GM12878 (cell line): ENCODE measurements at regions not wholly inside any gene's neighbourhood (a gene's known extent, or its start where the extent isn't known, plus 50 kb on each side); places are given as distances from the start of the nearest gene placed in this dataset.

Experiments
- ATAC-seq: fragments of 200-7000 bp; cut with Tn5 transposase; 3 replicates; pipeline ENCODE4 v1.9.1; 2020; ENCODE audit warnings: mild to moderate bottlenecking, moderate library complexity
- BruUV-seq: library from RNA; stranded (reverse); fragments of 400-500 nt; replicated peaks from 2 replicates; lab custom pipeline; 2021; lab: Mats Ljungman, UMichigan
- CTCF ChIA-PET: fragments of 300-600 bp; sonication (Branson Sonifier 250); formaldehyde crosslinking; extraction: SDS; loops from one replicate; lab custom pipeline; 2021; ENCODE audit warnings: inconsistent platforms; lab: Yijun Ruan, JAX
- POLR2A ChIA-PET: fragments of 350-600 bp; formaldehyde crosslinking; extraction: SDS; loops from one replicate; lab custom pipeline; 2021; ENCODE audit warnings: inconsistent platforms; lab: Charles Lee
- RAD21 ChIA-PET: fragments of 300-600 bp; sonication (Branson Sonifier 250); formaldehyde crosslinking; loops from one replicate; lab custom pipeline; 2023; ENCODE audit warnings: antibody characterized with exemption; ENCODE audit not compliant: unreplicated experiment; lab: Charles Lee
- SMC1A ChIA-PET: fragments of 300-600 bp; sonication (Branson Sonifier 250); formaldehyde crosslinking; loops from one replicate; lab custom pipeline; 2023; ENCODE audit not compliant: unreplicated experiment, uncharacterized antibody; lab: Charles Lee
- DNase-seq: peaks from one replicate; pipeline ENCODE4 v3.0.0-alpha.2; 2011; ENCODE audit warnings: low read depth, low spot score
- FAIRE-seq: peaks from 3 replicates; lab custom pipeline; 2011; peaks lifted over from hg19 to GRCh38; lab: Jason Lieb, UNC
- H2AFZ ChIP-seq: 2 replicates; pipeline ENCODE4 v1.6.0; 2011; ENCODE audit warnings: low read depth, low read length, control low read depth; ENCODE audit not compliant: control insufficient read depth
- H3K27ac ChIP-seq: 2 replicates; pipeline ENCODE4 v1.5.1; 2011; ENCODE audit warnings: control low read depth; ENCODE audit not compliant: control insufficient read depth, insufficient read depth
- H3K27me3 ChIP-seq, 2 experiments: replicated peaks in 1 of 2; 2 replicates each; pipeline versions ENCODE4 v1.6.0 to v1.6.1; 2011; ENCODE audit warnings: low read length in 1 of 2; ENCODE audit not compliant: control insufficient read depth in 2 of 2, insufficient read depth in 2 of 2
- H3K36me3 ChIP-seq, 2 experiments: 2 replicates each; pipeline ENCODE4 v1.5.1; 2011; ENCODE audit warnings: low read length in 1 of 2; ENCODE audit not compliant: control insufficient read depth in 2 of 2, insufficient read depth in 2 of 2
- H3K4me1 ChIP-seq: 2 replicates; pipeline ENCODE4 v1.6.1; 2011; ENCODE audit warnings: mild to moderate bottlenecking, low read length, moderate library complexity, mixed read lengths; ENCODE audit not compliant: control insufficient read depth, insufficient read depth
- H3K4me2 ChIP-seq: 2 replicates; pipeline ENCODE4 v1.6.0; 2011; ENCODE audit warnings: control low read depth; ENCODE audit not compliant: control insufficient read depth, insufficient read depth
- H3K4me3 ChIP-seq: fragments of 200-600 bp; sonication (generic); 2 replicates; pipeline ENCODE4 v1.5.1; 2016
- H3K79me2 ChIP-seq: 2 replicates; pipeline ENCODE4 v1.6.0; 2011; ENCODE audit warnings: low read length; ENCODE audit not compliant: control insufficient read depth, insufficient read depth
- H3K9ac ChIP-seq: 2 replicates; pipeline ENCODE4 v1.8.0; 2011; ENCODE audit warnings: low read length, control low read depth, mixed read lengths; ENCODE audit not compliant: control insufficient read depth, insufficient read depth
- H3K9me3 ChIP-seq: replicated peaks from 3 replicates; pipeline ENCODE4 v1.5.1; 2011; ENCODE audit warnings: mild to moderate bottlenecking, low read length; ENCODE audit not compliant: control insufficient read depth, insufficient read depth
- H4K20me1 ChIP-seq: 2 replicates; pipeline ENCODE4 v1.6.0; 2011; ENCODE audit not compliant: control insufficient read depth, insufficient read depth
- ATF2 ChIP-seq: IDR thresholded peaks from 2 replicates; pipeline ENCODE4 v1.6.1; 2012; ENCODE audit warnings: low read length, inconsistent platforms
- CHD2 ChIP-seq: IDR thresholded peaks from 2 replicates; pipeline ENCODE4 v1.6.1; 2011; ENCODE audit warnings: low read depth, low read length, improper control_type of control experiment, borderline replicate concordance
- CHD4 ChIP-seq: fragments of 200-600 bp; sonication (generic); IDR thresholded peaks from 2 replicates; pipeline ENCODE4 v1.6.1; 2016; ENCODE audit warnings: mild to moderate bottlenecking
- CREM ChIP-seq: IDR thresholded peaks from 2 replicates; pipeline ENCODE4 v1.6.1; 2014; ENCODE audit warnings: antibody characterized with exemption, low read depth
- HDAC2 ChIP-seq: fragments of 200-600 bp; sonication (generic); IDR thresholded peaks from 2 replicates; pipeline ENCODE4 v1.6.1; 2017
- HDAC6 ChIP-seq: fragments of 200-600 bp; sonication (generic); IDR thresholded peaks from one replicate; pipeline ENCODE4 v1.8.0; 2017; ENCODE audit warnings: antibody characterized with exemption; ENCODE audit not compliant: unreplicated experiment
- HDGF ChIP-seq: fragments of 450-650 bp; IDR thresholded peaks from 2 replicates; pipeline ENCODE4 v1.6.1; 2016; ENCODE audit warnings: antibody characterized with exemption
- PAX5 ChIP-seq: IDR thresholded peaks from 2 replicates; pipeline ENCODE4 v1.6.1; 2011; ENCODE audit warnings: low read depth, low read length, borderline replicate concordance
- RELA ChIP-seq: fragments of 450-650 bp; IDR thresholded peaks from 2 replicates; pipeline ENCODE4 v1.8.0; 2014; ENCODE audit warnings: borderline replicate concordance; ENCODE audit not compliant: partially characterized antibody
- SP1 ChIP-seq: IDR thresholded peaks from one replicate; pipeline ENCODE4 v1.6.1; 2011; ENCODE audit warnings: low read depth, low read length
- SREBF1 ChIP-seq: IDR thresholded peaks from 2 replicates; pipeline ENCODE4 v1.6.1; 2012; ENCODE audit warnings: mild to moderate bottlenecking, low read length
- TCF3 ChIP-seq: IDR thresholded peaks from 2 replicates; pipeline ENCODE4 v1.6.1; 2012; ENCODE audit warnings: low read depth, mild to moderate bottlenecking, low read length, borderline replicate concordance; ENCODE audit not compliant: insufficient read depth
- ZNF622 ChIP-seq: fragments of 450-650 bp; IDR thresholded peaks from 2 replicates; pipeline ENCODE4 v1.6.1; 2017; ENCODE audit warnings: mild to moderate bottlenecking, inconsistent platforms
- WGBS: methylation state at CpG from one replicate; pipeline ENCODE4 v1.1.6; 2016; ENCODE audit warnings: low lambda C conversion rate; ENCODE audit not compliant: insufficient replicate concordance, insufficient coverage; ENCODE audit errors: missing lambda C conversion rate; 5-methylcytosine and 5-hydroxymethylcytosine counted together
- in situ Hi-C: fragments of 300-500 bp; cut with MboI; formaldehyde crosslinking; loops from 9 replicates; pipeline ENCODE4 v1.14.3; 2018; ENCODE audit warnings: mixed read lengths
- intact Hi-C: fragments of 100-400 bp; cut with micrococcal nuclease; formaldehyde crosslinking; loops from one replicate; pipeline ENCODE4 v1.14.2; 2022; ENCODE audit not compliant: unreplicated experiment
- TF ChIP-seq, protein P1 (sequence below): IDR thresholded peaks from 2 replicates; pipeline ENCODE4 v1.6.1; 2012; ENCODE audit warnings: low read depth, low read length, improper control_type of control experiment
- TF ChIP-seq, protein P2 (sequence below): fragments of 450-650 bp; IDR thresholded peaks from 2 replicates; pipeline ENCODE4 v1.6.1; 2017; ENCODE audit warnings: antibody characterized with exemption, mild to moderate bottlenecking, moderate library complexity

GRCh38 chr4:165553221-165553810, 174.5 kb downstream of the CPE start:
- Histone ChIP-seq H3K4me3 (no peak overlapping the region), H3K4me1 (no peaks in the 10 kb centered on the region), H3K79me2 (no peaks in the 10 kb centered on the region), H4K20me1 (no peaks in the 10 kb centered on the region), H3K36me3 (no peaks in the 10 kb centered on the region), H2AFZ (no peak overlapping the region), H3K4me2 (no peak overlapping the region), H3K9me3 (no peaks in the 10 kb centered on the region), H3K9ac (no peak overlapping the region), H3K27me3 (no peaks in the 10 kb centered on the region; a peak in 1 of 4 replicates), H3K27ac (no peak overlapping the region)
- 20% methylated on average over 2 of the region's 2 CpGs for WGBS
- ChIA-PET CTCF (no interaction called here), RAD21 (no interaction called here), SMC1A (no interaction called here), POLR2A (no interaction called here)
- intact Hi-C loops (no loop called here), in situ Hi-C loops (no loop called here)
- DNase-seq: no peak
- no peak for TF ChIP-seq CHD4
- TF ChIP-seq, protein P1, sequence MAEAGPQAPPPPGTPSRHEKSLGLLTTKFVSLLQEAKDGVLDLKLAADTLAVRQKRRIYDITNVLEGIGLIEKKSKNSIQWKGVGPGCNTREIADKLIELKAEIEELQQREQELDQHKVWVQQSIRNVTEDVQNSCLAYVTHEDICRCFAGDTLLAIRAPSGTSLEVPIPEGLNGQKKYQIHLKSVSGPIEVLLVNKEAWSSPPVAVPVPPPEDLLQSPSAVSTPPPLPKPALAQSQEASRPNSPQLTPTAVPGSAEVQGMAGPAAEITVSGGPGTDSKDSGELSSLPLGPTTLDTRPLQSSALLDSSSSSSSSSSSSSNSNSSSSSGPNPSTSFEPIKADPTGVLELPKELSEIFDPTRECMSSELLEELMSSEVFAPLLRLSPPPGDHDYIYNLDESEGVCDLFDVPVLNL: no peak
- TF ChIP-seq TCF3: no peak
- TF ChIP-seq HDAC2: no peak
- no peak for TF ChIP-seq HDGF
- no TSS peak for BruUV-seq
- ATAC-seq: no peak
- no peak for FAIRE-seq

DNA sequence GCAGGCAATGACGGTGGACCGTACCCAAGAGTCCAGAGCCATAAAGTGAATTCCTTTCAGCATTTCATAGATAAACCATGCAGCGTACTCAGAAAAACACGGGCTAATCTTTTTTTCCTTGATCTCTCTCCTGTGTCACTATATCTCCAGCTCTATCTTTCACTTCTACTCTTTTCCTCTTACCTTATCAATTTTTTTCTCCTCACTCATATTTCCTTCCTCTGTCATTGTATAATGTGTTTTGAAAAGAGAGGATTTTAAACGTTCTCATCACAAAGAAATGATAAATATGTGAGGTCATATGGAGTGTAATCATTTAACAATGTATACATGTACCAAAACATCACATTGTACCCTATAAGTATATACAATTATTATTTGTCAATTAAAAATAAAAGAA, 176.5 kb downstream of the CPE start:
- Histone ChIP-seq H3K27ac (no peak overlapping the region), H3K79me2 (no peaks in the 10 kb centered on the region), H3K36me3 (no peaks in the 10 kb centered on the region), H3K4me1 (no peaks in the 10 kb centered on the region), H2AFZ (no peak overlapping the region), H3K27me3 (no peaks in the 10 kb centered on the region; a peak in 1 of 4 replicates), H3K9ac (no peak overlapping the region), H3K4me3 (no peak overlapping the region), H3K9me3 (no peaks in the 10 kb centered on the region), H4K20me1 (no peaks in the 10 kb centered on the region), H3K4me2 (no peak overlapping the region)
- intact Hi-C loops (no loop called here), in situ Hi-C loops (no loop called here)
- ChIA-PET CTCF (no interaction called here), SMC1A (no interaction called here), RAD21 (no interaction called here), POLR2A (no interaction called here)
- ATAC-seq: no peak
- no TSS peak for BruUV-seq
- 40% methylated on average over 5 of the region's 5 CpGs for WGBS
- no peak for FAIRE-seq
- DNase-seq: no peak
- TF ChIP-seq PAX5: no peak
- TF ChIP-seq CHD2: no peak
- TF ChIP-seq HDAC6: no peak
- TF ChIP-seq, protein P2, sequence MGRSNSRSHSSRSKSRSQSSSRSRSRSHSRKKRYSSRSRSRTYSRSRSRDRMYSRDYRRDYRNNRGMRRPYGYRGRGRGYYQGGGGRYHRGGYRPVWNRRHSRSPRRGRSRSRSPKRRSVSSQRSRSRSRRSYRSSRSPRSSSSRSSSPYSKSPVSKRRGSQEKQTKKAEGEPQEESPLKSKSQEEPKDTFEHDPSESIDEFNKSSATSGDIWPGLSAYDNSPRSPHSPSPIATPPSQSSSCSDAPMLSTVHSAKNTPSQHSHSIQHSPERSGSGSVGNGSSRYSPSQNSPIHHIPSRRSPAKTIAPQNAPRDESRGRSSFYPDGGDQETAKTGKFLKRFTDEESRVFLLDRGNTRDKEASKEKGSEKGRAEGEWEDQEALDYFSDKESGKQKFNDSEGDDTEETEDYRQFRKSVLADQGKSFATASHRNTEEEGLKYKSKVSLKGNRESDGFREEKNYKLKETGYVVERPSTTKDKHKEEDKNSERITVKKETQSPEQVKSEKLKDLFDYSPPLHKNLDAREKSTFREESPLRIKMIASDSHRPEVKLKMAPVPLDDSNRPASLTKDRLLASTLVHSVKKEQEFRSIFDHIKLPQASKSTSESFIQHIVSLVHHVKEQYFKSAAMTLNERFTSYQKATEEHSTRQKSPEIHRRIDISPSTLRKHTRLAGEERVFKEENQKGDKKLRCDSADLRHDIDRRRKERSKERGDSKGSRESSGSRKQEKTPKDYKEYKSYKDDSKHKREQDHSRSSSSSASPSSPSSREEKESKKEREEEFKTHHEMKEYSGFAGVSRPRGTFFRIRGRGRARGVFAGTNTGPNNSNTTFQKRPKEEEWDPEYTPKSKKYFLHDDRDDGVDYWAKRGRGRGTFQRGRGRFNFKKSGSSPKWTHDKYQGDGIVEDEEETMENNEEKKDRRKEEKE: no peak
- TF ChIP-seq CREM: no peak
- TF ChIP-seq SREBF1: no peak
- no peak for TF ChIP-seq HDGF
- TF ChIP-seq ZNF622: no peak
- TF ChIP-seq RELA: no peak
- TF ChIP-seq SP1: no peak
- TF ChIP-seq ATF2: no peak
